Panc1 (cell line): ENCODE measurements at regions not wholly inside any gene's neighbourhood (a gene's known extent, or its start where the extent isn't known, plus 50 kb on each side); places are given as distances from the start of the nearest gene placed in this dataset.

ENCODE experiments used
- TCF7L2 ChIP-seq: IDR thresholded peaks from 2 replicates; pipeline ENCODE4 v1.6.1; 2011; ENCODE audit warnings: mild to moderate bottlenecking, low read depth, low read length, inconsistent platforms
- TF ChIP-seq, protein P1 (sequence below): fragments of 450-650 bp; IDR thresholded peaks from 2 replicates; pipeline ENCODE4 v1.5.1; 2017; ENCODE audit warnings: mild to moderate bottlenecking

DNA sequence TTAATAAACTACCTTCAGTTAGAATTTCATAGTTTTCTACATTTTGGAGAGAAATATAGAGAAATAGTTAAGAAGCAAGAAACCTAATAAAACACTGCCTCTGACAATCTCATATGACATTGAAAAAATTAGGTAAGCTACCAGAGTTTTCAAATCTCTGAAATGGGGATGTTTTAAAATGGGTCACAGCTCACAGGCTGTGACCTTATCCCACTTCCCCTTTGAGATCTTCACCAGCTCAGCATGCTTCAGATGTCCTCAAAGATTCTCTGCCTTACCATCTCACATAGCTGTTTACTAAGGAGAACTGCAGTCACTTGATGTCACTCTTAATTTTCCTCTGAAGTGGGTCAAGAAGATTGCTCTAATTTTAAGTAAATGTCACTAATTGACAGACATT, 717.8 kb downstream of the JRKL start:
- TF ChIP-seq, protein P1, sequence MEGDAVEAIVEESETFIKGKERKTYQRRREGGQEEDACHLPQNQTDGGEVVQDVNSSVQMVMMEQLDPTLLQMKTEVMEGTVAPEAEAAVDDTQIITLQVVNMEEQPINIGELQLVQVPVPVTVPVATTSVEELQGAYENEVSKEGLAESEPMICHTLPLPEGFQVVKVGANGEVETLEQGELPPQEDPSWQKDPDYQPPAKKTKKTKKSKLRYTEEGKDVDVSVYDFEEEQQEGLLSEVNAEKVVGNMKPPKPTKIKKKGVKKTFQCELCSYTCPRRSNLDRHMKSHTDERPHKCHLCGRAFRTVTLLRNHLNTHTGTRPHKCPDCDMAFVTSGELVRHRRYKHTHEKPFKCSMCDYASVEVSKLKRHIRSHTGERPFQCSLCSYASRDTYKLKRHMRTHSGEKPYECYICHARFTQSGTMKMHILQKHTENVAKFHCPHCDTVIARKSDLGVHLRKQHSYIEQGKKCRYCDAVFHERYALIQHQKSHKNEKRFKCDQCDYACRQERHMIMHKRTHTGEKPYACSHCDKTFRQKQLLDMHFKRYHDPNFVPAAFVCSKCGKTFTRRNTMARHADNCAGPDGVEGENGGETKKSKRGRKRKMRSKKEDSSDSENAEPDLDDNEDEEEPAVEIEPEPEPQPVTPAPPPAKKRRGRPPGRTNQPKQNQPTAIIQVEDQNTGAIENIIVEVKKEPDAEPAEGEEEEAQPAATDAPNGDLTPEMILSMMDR, result no peak
- no peak for TF ChIP-seq TCF7L2
